NB4 (cell line): ENCODE measurements at regions not wholly inside any gene's neighbourhood (a gene's known extent, or its start where the extent isn't known, plus 50 kb on each side); places are given as distances from the start of the nearest gene placed in this dataset.
"Not testable (repeated sequence)": the region's sequence is repeated elsewhere in the genome, so short reads cannot be mapped to it uniquely, and the experiment has no call there.

Experiments
- DNase-seq: peaks from one replicate; pipeline ENCODE4 v3.0.0; 2010; ENCODE audit warnings: low read depth
- H3K4me3 ChIP-seq: one replicate; pipeline ENCODE4 v1.5.1; 2011; ENCODE audit warnings: mild to moderate bottlenecking, low read depth, low read length, moderate library complexity
- MYC ChIP-seq: IDR thresholded peaks from 2 replicates; pipeline ENCODE4 v1.6.1; 2011; ENCODE audit warnings: low read depth, low read length
- POLR2A ChIP-seq: IDR thresholded peaks from 2 replicates; pipeline ENCODE4 v1.6.1; 2011; ENCODE audit warnings: mild to moderate bottlenecking; ENCODE audit not compliant: insufficient read length; ENCODE audit errors: extremely low read depth
- TF ChIP-seq, protein P1 (sequence below): IDR thresholded peaks from 2 replicates; pipeline ENCODE4 v1.6.1; 2011; ENCODE audit warnings: low read depth, low read length
- TF ChIP-seq, protein P2 (sequence below): IDR thresholded peaks from one replicate; pipeline ENCODE4 v1.5.1; 2012; ENCODE audit warnings: low read depth, low read length

GRCh38 chr9:38486837-38487236 is 62.6 kb upstream of the IGFBPL1 start:
- TF ChIP-seq POLR2A (no peak), MYC (no peak)
- TF ChIP-seq, protein P1, sequence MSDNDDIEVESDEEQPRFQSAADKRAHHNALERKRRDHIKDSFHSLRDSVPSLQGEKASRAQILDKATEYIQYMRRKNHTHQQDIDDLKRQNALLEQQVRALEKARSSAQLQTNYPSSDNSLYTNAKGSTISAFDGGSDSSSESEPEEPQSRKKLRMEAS = no peak
- TF ChIP-seq, protein P2, sequence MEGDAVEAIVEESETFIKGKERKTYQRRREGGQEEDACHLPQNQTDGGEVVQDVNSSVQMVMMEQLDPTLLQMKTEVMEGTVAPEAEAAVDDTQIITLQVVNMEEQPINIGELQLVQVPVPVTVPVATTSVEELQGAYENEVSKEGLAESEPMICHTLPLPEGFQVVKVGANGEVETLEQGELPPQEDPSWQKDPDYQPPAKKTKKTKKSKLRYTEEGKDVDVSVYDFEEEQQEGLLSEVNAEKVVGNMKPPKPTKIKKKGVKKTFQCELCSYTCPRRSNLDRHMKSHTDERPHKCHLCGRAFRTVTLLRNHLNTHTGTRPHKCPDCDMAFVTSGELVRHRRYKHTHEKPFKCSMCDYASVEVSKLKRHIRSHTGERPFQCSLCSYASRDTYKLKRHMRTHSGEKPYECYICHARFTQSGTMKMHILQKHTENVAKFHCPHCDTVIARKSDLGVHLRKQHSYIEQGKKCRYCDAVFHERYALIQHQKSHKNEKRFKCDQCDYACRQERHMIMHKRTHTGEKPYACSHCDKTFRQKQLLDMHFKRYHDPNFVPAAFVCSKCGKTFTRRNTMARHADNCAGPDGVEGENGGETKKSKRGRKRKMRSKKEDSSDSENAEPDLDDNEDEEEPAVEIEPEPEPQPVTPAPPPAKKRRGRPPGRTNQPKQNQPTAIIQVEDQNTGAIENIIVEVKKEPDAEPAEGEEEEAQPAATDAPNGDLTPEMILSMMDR = no peak
- no peak overlapping the region for H3K4me3 ChIP-seq
- no peak for DNase-seq

- no peak overlapping the region for H3K4me3 ChIP-seq
- DNase-seq = no peak
- TF ChIP-seq, protein P1 = no peak
- TF ChIP-seq MYC = no peak
- TF ChIP-seq, protein P2 = no peak
Observed at GRCh38 chr9:38486056-38486615, 61.9 kb upstream of the IGFBPL1 start.

- not testable (repeated sequence) for DNase-seq
Observed at GRCh38 chr9:38484076-38484665, 59.9 kb upstream of the IGFBPL1 start.

DNA sequence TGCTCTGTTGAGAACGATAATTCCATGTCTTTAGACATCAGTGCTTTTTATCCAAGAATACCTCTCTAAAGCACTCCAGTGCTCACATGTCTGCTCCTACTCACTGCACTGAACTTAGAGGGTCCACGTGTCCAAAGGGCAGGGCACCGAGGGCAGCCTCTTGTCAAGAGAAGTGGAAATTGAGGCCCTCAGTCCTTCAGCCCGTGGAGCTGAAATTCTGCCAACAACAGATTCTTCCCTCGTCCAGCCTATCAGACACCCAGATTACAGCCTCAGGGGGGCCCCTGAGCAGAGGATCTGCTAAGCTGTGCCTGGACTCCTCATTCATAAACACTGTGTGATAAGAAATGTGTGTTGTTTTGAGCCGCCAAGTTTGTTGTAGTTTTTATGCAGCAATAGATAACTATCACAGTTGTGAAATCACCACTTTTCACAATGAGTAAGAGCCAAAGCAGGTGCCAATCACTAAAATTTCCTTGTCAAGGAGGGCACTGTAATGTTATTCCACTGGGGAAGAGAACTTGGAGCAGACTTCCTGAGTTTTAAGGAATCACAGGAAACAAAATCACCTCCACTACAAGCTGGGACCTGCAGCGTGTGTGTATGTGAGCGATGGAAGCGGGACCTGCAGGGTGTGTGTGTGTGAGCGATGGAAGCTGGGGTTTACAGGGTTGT is 58.8 kb upstream of the IGFBPL1 start:
- no peak for DNase-seq
- no peak overlapping the region for H3K4me3 ChIP-seq
- TF ChIP-seq, protein P2 = no peak
- TF ChIP-seq, protein P1 = no peak
- TF ChIP-seq POLR2A = no peak
- no peak for TF ChIP-seq MYC

More at GRCh38 chr9:38484076-38484665, 59.9 kb upstream of the IGFBPL1 start:
- not testable (repeated sequence) for H3K4me3 ChIP-seq

DNA sequence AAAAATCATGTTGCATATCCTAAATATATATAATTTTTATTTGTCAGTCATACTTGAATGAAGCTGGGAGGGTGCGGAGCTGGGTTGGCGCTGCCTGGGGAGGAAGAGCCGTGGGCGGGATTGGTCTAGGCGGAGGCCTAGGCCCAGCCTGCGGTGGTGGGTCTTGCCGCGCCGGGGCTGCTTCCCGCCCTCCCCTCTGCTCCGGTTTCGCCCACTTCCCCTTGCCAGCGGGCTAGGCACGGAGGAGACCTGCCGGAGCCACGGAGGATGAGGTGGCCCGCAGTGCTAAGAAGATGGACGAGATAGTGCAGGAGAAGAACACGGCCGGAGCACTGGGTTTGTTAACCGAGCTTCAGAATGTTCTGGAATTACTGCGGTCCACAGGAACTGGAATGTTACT is 54.0 kb upstream of the IGFBPL1 start:
- H3K4me3 ChIP-seq = no peak overlapping the region
- DNase-seq = no peak
- TF ChIP-seq POLR2A = no peak

GRCh38 chr9:38474476-38474875 is 50.2 kb upstream of the IGFBPL1 start:
- DNase-seq, H3K4me3 ChIP-seq: not testable (repeated sequence)
